A673 (cell line): ENCODE measurements at regions not wholly inside any gene's neighbourhood (a gene's known extent, or its start where the extent isn't known, plus 50 kb on each side); places are given as distances from the start of the nearest gene placed in this dataset.

ENCODE experiments used
- BruUV-seq: library from RNA; stranded (reverse); fragments of 400-500 nt; replicated peaks from 2 replicates; lab custom pipeline; 2021; lab: Mats Ljungman, UMichigan
- CTCF ChIA-PET: fragments of 300-600 bp; sonication (Branson Sonifier 250); formaldehyde crosslinking; loops from one replicate; lab custom pipeline; 2022; ENCODE audit warnings: antibody characterized with exemption; lab: Charles Lee
- POLR2A ChIA-PET: fragments of 300-600 bp; sonication (Branson Sonifier 250); formaldehyde crosslinking; loops from one replicate; lab custom pipeline; 2022; ENCODE audit warnings: antibody characterized with exemption; ENCODE audit not compliant: low non-redundant PET; lab: Charles Lee
- DNase-seq: peaks from one replicate; pipeline ENCODE4 v3.0.0-alpha.2; 2015; ENCODE audit warnings: low spot score
- H3K27ac ChIP-seq: fragments of 200-600 bp; sonication (generic); 2 replicates; pipeline ENCODE4 v1.5.1; 2016; ENCODE audit warnings: mixed run types, low read depth, mild to moderate bottlenecking, mixed read lengths, antibody characterized with exemption, low read length; ENCODE audit not compliant: poor library complexity, severe bottlenecking
- H3K27me3 ChIP-seq: fragments of 200-600 bp; sonication (generic); replicated peaks from 2 replicates; pipeline ENCODE4 v1.6.1; 2017; ENCODE audit warnings: mixed run types, low read depth, mild to moderate bottlenecking, mixed read lengths, antibody characterized with exemption, low read length; ENCODE audit not compliant: insufficient read depth, poor library complexity
- H3K36me3 ChIP-seq: fragments of 200-600 bp; sonication (generic); 2 replicates; pipeline ENCODE4 v1.6.1; 2016; ENCODE audit warnings: mixed run types, mild to moderate bottlenecking, mixed read lengths, antibody characterized with exemption, low read length; ENCODE audit not compliant: insufficient read depth, poor library complexity, severe bottlenecking
- H3K4me1 ChIP-seq: fragments of 200-600 bp; sonication (generic); 2 replicates; pipeline ENCODE4 v1.6.1; 2017; ENCODE audit warnings: mixed run types, mild to moderate bottlenecking, mixed read lengths, antibody characterized with exemption, low read length; ENCODE audit not compliant: insufficient read depth, poor library complexity, severe bottlenecking
- H3K4me3 ChIP-seq: fragments of 200-600 bp; sonication (generic); 2 replicates; pipeline ENCODE4 v1.5.1; 2016; ENCODE audit warnings: low read depth, mixed run types, mild to moderate bottlenecking, mixed read lengths, low read length; ENCODE audit not compliant: poor library complexity, severe bottlenecking
- H3K9me3 ChIP-seq: fragments of 200-600 bp; sonication (generic); 2 replicates; pipeline ENCODE4 v1.6.1; 2016; ENCODE audit warnings: mixed run types, low read depth, mild to moderate bottlenecking, mixed read lengths, antibody characterized with exemption, low read length; ENCODE audit not compliant: poor library complexity, severe bottlenecking
- EZH2 ChIP-seq: fragments of 200-600 bp; sonication (generic); IDR thresholded peaks from 2 replicates; pipeline ENCODE4 v1.6.1; 2017; ENCODE audit warnings: borderline replicate concordance, low read depth, mild to moderate bottlenecking, mixed read lengths, antibody characterized with exemption, low read length; ENCODE audit not compliant: poor library complexity, severe bottlenecking
- intact Hi-C: fragments of 100-400 bp; cut with micrococcal nuclease; formaldehyde crosslinking; loops from one replicate; pipeline ENCODE4 v1.10.0; 2022; ENCODE audit not compliant: unreplicated experiment
- TF ChIP-seq, protein P1 (sequence below): fragments of 300-800, 200-600 bp; sonication (generic); conservative IDR thresholded peaks from 2 replicates; pipeline ENCODE4 v1.5.1; 2017; ENCODE audit warnings: low read depth, mild to moderate bottlenecking, antibody characterized with exemption, low read length, moderate library complexity, mixed read lengths

DNA sequence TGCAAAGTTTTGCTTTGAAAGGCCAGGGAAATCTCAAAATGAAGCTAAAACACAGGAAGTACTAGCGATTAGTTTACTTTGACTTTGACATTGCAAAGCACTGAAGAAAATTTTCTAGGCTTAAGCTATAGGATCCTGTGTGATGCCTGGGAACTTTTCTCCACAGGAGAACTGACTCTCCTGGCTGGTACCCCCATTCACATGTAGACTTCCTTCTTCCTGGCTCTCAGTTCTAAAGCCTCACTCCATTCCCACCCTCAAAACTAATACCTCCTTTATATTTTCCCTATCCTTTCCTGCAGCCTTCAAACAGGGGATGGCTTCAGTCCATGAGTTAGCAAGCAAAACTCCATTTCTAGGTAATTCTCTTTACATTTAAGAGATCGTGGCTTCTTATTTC is 189.5 kb downstream of the SLITRK1 start:
- POLR2A ChIA-PET, result no interaction called here
- no peaks in the 10 kb centered on the region for H3K36me3 ChIP-seq
- H3K27me3 ChIP-seq, result no peaks in the 10 kb centered on the region
- BruUV-seq, result no TSS peak
- H3K9me3 ChIP-seq, result no peaks in the 10 kb centered on the region
- intact Hi-C loops, result no loop called here
- DNase-seq, result no peak
- TF ChIP-seq, protein P1, sequence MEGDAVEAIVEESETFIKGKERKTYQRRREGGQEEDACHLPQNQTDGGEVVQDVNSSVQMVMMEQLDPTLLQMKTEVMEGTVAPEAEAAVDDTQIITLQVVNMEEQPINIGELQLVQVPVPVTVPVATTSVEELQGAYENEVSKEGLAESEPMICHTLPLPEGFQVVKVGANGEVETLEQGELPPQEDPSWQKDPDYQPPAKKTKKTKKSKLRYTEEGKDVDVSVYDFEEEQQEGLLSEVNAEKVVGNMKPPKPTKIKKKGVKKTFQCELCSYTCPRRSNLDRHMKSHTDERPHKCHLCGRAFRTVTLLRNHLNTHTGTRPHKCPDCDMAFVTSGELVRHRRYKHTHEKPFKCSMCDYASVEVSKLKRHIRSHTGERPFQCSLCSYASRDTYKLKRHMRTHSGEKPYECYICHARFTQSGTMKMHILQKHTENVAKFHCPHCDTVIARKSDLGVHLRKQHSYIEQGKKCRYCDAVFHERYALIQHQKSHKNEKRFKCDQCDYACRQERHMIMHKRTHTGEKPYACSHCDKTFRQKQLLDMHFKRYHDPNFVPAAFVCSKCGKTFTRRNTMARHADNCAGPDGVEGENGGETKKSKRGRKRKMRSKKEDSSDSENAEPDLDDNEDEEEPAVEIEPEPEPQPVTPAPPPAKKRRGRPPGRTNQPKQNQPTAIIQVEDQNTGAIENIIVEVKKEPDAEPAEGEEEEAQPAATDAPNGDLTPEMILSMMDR, result no peak
- TF ChIP-seq EZH2, result no peak
- H3K4me3 ChIP-seq, result no peak overlapping the region
- H3K4me1 ChIP-seq, result no peaks in the 10 kb centered on the region
- no peak overlapping the region for H3K27ac ChIP-seq
- CTCF ChIA-PET, result no interaction called here

DNA sequence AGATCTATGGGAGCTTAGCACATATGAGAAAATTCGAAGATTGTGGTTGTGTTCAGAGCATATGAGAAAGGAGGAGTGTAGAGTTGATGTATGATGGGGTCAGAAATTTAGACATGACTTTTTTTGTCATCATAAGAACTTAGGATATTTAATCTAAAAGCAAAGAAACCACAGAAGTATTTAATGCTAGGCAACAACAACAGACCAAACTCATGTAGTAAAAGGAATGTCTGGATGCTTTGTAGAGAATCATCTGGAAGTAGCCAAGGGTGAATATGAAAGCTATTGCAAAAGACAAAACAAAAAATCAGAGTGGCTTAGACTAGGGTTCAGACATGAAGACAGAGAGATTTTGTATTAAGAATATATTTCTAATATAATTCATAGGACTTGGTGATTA is 190.3 kb downstream of the SLITRK1 start:
- DNase-seq, result no peak
- intact Hi-C loops, result no loop called here
- Histone ChIP-seq H3K9me3 (no peaks in the 10 kb centered on the region), H3K27me3 (no peaks in the 10 kb centered on the region), H3K4me3 (no peak overlapping the region), H3K27ac (no peak overlapping the region), H3K36me3 (no peaks in the 10 kb centered on the region), H3K4me1 (no peaks in the 10 kb centered on the region)
- no peak for TF ChIP-seq EZH2
- TF ChIP-seq, protein P1, result no peak
- BruUV-seq, result no TSS peak
- ChIA-PET CTCF (no interaction called here), POLR2A (no interaction called here)

DNA sequence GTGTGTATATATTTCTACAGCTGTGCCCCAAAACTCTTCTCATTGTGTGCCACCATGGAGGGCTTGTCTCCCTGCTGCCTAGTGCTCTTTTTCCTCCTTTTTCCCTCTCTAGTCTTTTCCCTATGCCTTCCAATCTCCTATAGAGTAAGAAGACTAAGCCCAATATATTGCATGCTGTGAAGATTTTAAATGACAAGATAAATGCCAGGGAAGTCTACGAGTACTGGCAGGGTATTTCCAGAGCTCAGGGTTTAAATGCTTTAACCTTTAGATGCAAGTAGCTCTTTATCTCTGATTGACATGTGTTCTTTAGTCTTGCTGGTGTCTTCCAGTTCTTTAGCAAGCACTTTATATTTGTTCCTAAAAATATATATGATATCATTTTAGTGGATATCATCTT is 200.7 kb downstream of the SLITRK1 start:
- ChIA-PET CTCF (no interaction called here), POLR2A (no interaction called here)
- Histone ChIP-seq H3K27ac (no peak overlapping the region), H3K27me3 (no peaks in the 10 kb centered on the region), H3K9me3 (no peaks in the 10 kb centered on the region), H3K4me3 (no peak overlapping the region), H3K4me1 (no peaks in the 10 kb centered on the region), H3K36me3 (no peaks in the 10 kb centered on the region)
- no TSS peak for BruUV-seq
- intact Hi-C loops, result no loop called here
- no peak for DNase-seq
- TF ChIP-seq, protein P1, result no peak
- TF ChIP-seq EZH2, result no peak
